PFSK-1 (cell line): ENCODE measurements at regions not wholly inside any gene's neighbourhood (a gene's known extent, or its start where the extent isn't known, plus 50 kb on each side); places are given as distances from the start of the nearest gene placed in this dataset.

ENCODE experiments used
- FOXP2 ChIP-seq: optimal IDR thresholded peaks from 2 replicates; pipeline ENCODE3; 2011; ENCODE audit warnings: borderline replicate concordance, control low read depth, inconsistent platforms; ENCODE audit not compliant: insufficient read depth; ENCODE audit errors: extremely low read length, extremely low read depth
- POLR2AphosphoS5 ChIP-seq: IDR thresholded peaks from 2 replicates; pipeline ENCODE4 v1.6.1; 2012; ENCODE audit warnings: low read depth, mild to moderate bottlenecking, control low read depth, low read length, moderate library complexity
- REST ChIP-seq, 2 experiments: IDR thresholded peaks; 2 replicates each; pipeline versions ENCODE4 v1.6.1 to v1.8.0; 2011 to 2012; ENCODE audit warnings: low read depth in 2 of 2, low read length in 2 of 2, control low read depth in 1 of 2, inconsistent platforms in 1 of 2, mild to moderate bottlenecking in 1 of 2, moderate library complexity in 1 of 2; ENCODE audit not compliant: insufficient read depth in 1 of 2
- SIN3A ChIP-seq: IDR thresholded peaks from 2 replicates; pipeline ENCODE4 v1.6.1; 2012; ENCODE audit warnings: mild to moderate bottlenecking, low read length, moderate library complexity, borderline replicate concordance; ENCODE audit not compliant: insufficient read depth
- TAF1 ChIP-seq: IDR thresholded peaks from 2 replicates; pipeline ENCODE4 v1.6.1; 2012; ENCODE audit warnings: low read length, control low read depth, borderline replicate concordance; ENCODE audit not compliant: insufficient read depth

- no peak for TF ChIP-seq TAF1
- TF ChIP-seq REST (IDR thresholded peaks at IDR 0.05; ENCODE audit: insufficient read depth in 1 of 2, low read depth in 2 of 2, low read length in 2 of 2), result no peak
- TF ChIP-seq SIN3A, result no peak
- TF ChIP-seq FOXP2, result no peak
- no peak for TF ChIP-seq POLR2AphosphoS5
Measured at GRCh38 chr3:148554367-148554766, 143.3 kb upstream of the AGTR1 start.

- TF ChIP-seq TAF1, result no peak
- no peak for TF ChIP-seq SIN3A
- no peak for TF ChIP-seq POLR2AphosphoS5
- TF ChIP-seq REST (IDR thresholded peaks at IDR 0.05; ENCODE audit: insufficient read depth in 1 of 2, low read depth in 2 of 2, low read length in 2 of 2), result no peak
- TF ChIP-seq FOXP2, result no peak
Measured at GRCh38 chr3:148556664-148557063, 141.0 kb upstream of the AGTR1 start.

GRCh38 chr3:148582126-148582525, 115.6 kb upstream of the AGTR1 start:
- no peak for TF ChIP-seq SIN3A
- no peak for TF ChIP-seq POLR2AphosphoS5
- TF ChIP-seq REST (IDR thresholded peaks at IDR 0.05; ENCODE audit: insufficient read depth in 1 of 2, low read depth in 2 of 2, low read length in 2 of 2), result no peak
- no peak for TF ChIP-seq FOXP2
- TF ChIP-seq TAF1, result no peak

GRCh38 chr3:148583793-148584192, 113.9 kb upstream of the AGTR1 start:
- no peak for TF ChIP-seq FOXP2
- TF ChIP-seq REST (IDR thresholded peaks at IDR 0.05; ENCODE audit: insufficient read depth in 1 of 2, low read depth in 2 of 2, low read length in 2 of 2), result no peak
- no peak for TF ChIP-seq SIN3A
- TF ChIP-seq POLR2AphosphoS5, result no peak

- no peak for TF ChIP-seq REST (IDR thresholded peaks at IDR 0.05; ENCODE audit: insufficient read depth in 1 of 2, low read depth in 2 of 2, low read length in 2 of 2)
- TF ChIP-seq POLR2AphosphoS5, result no peak
- TF ChIP-seq FOXP2, result no peak
- TF ChIP-seq SIN3A, result no peak
Measured at GRCh38 chr3:148584438-148584837, 113.3 kb upstream of the AGTR1 start.
